GM23248 (cell line): ENCODE measurements at regions not wholly inside any gene's neighbourhood (a gene's known extent, or its start where the extent isn't known, plus 50 kb on each side); places are given as distances from the start of the nearest gene placed in this dataset.

Experiments
- DNase-seq: peaks from one replicate; pipeline ENCODE4 v3.0.0-alpha.2; 2015
- H2AFZ ChIP-seq: fragments of 200-600 bp; sonication (generic); 2 replicates; pipeline ENCODE4 v1.6.1; 2016; ENCODE audit warnings: antibody characterized with exemption
- H3F3A ChIP-seq: fragments of 200-600 bp; sonication (generic); 2 replicates; pipeline ENCODE4 v1.6.1; 2016; ENCODE audit warnings: mild to moderate bottlenecking, antibody characterized with exemption, mixed run types; ENCODE audit not compliant: insufficient read depth
- H3K27ac ChIP-seq: fragments of 200-600 bp; sonication (generic); 2 replicates; pipeline ENCODE4 v1.5.1; 2016; ENCODE audit warnings: mild to moderate bottlenecking
- H3K27me3 ChIP-seq: fragments of 200-600 bp; sonication (generic); replicated peaks from 2 replicates; pipeline ENCODE4 v1.6.1; 2016; ENCODE audit warnings: mild to moderate bottlenecking; ENCODE audit not compliant: insufficient read depth
- H3K36me3 ChIP-seq: fragments of 200-600 bp; sonication (generic); 2 replicates; pipeline ENCODE4 v1.6.1; 2016; ENCODE audit warnings: low read depth, mild to moderate bottlenecking
- H3K4me1 ChIP-seq: fragments of 200-600 bp; sonication (generic); 2 replicates; pipeline ENCODE4 v1.6.1; 2016; ENCODE audit warnings: mild to moderate bottlenecking; ENCODE audit not compliant: insufficient read depth
- H3K4me2 ChIP-seq: fragments of 200-600 bp; sonication (generic); one replicate; pipeline ENCODE4 v1.6.1; 2016; ENCODE audit warnings: mild to moderate bottlenecking; ENCODE audit not compliant: unreplicated experiment
- H3K4me3 ChIP-seq: fragments of 200-600 bp; sonication (generic); 2 replicates; pipeline ENCODE4 v1.5.1; 2016; ENCODE audit warnings: mild to moderate bottlenecking
- H3K79me2 ChIP-seq: fragments of 200-600 bp; sonication (generic); 2 replicates; pipeline ENCODE4 v1.6.1; 2016; ENCODE audit warnings: mild to moderate bottlenecking; ENCODE audit not compliant: insufficient read depth
- H3K9ac ChIP-seq: fragments of 200-600 bp; sonication (generic); 2 replicates; pipeline ENCODE4 v1.6.1; 2016; ENCODE audit warnings: mild to moderate bottlenecking
- H3K9me2 ChIP-seq: fragments of 200-600 bp; sonication (generic); 2 replicates; pipeline ENCODE4 v1.6.1; 2016; ENCODE audit warnings: mixed run types, mild to moderate bottlenecking, moderate library complexity; ENCODE audit not compliant: insufficient read depth
- H3K9me3 ChIP-seq: fragments of 200-600 bp; sonication (generic); one replicate; pipeline ENCODE4 v1.6.1; 2017; ENCODE audit warnings: low read depth
- H4K20me1 ChIP-seq: fragments of 200-600 bp; sonication (generic); 2 replicates; pipeline ENCODE4 v1.6.0; 2016; ENCODE audit not compliant: insufficient read depth
- EZH2 ChIP-seq: fragments of 200-600 bp; sonication (generic); IDR thresholded peaks from 2 replicates; pipeline ENCODE4 v1.6.1; 2018; ENCODE audit warnings: antibody characterized with exemption, mild to moderate bottlenecking; ENCODE audit not compliant: insufficient read depth, poor library complexity, severe bottlenecking
- EZH2phosphoT487 ChIP-seq: fragments of 200-600 bp; sonication (generic); IDR thresholded peaks from 2 replicates; pipeline ENCODE4 v1.6.1; 2018; ENCODE audit warnings: antibody characterized with exemption, moderate library complexity, mild to moderate bottlenecking, low read depth; ENCODE audit not compliant: insufficient read depth
- WGBS, 2 experiments: methylation state at CpG; one replicate each; pipeline ENCODE4 v1.1.6; 2015 to 2017; ENCODE audit warnings: low lambda C conversion rate in 2 of 2, low coverage in 1 of 2; ENCODE audit errors: missing lambda C conversion rate in 2 of 2; 5-methylcytosine and 5-hydroxymethylcytosine counted together
- in situ Hi-C: fragments of 300-500 bp; cut with MboI; formaldehyde crosslinking; loops from 2 replicates; pipeline ENCODE4 v1.15.0; 2020

GRCh38 chrX:87063642-87064041 lies 454.0 kb upstream of the KLHL4 start:
- no peaks in the 10 kb centered on the region for H3K9me2 ChIP-seq
- 4 to 8% methylated on average over 2 of the region's 2 CpGs for WGBS, 2 experiments
- H3F3A ChIP-seq, result no peaks in the 10 kb centered on the region
- no peaks in the 10 kb centered on the region for H3K36me3 ChIP-seq
- H2AFZ ChIP-seq, result no peak overlapping the region
- no peaks in the 10 kb centered on the region for H3K79me2 ChIP-seq
- no peak overlapping the region for H3K4me3 ChIP-seq
- no peak overlapping the region for H3K4me2 ChIP-seq
- in situ Hi-C loops, result no loop called here
- no peaks in the 10 kb centered on the region for H3K9me3 ChIP-seq
- DNase-seq, result no peak
- no peak overlapping the region for H3K9ac ChIP-seq
- TF ChIP-seq EZH2, result no peak
- no peak for TF ChIP-seq EZH2phosphoT487
- H3K27ac ChIP-seq, result no peak overlapping the region
- no peaks in the 10 kb centered on the region for H4K20me1 ChIP-seq
- no peaks in the 10 kb centered on the region for H3K4me1 ChIP-seq
- H3K27me3 ChIP-seq, result no peaks in the 10 kb centered on the region

DNA sequence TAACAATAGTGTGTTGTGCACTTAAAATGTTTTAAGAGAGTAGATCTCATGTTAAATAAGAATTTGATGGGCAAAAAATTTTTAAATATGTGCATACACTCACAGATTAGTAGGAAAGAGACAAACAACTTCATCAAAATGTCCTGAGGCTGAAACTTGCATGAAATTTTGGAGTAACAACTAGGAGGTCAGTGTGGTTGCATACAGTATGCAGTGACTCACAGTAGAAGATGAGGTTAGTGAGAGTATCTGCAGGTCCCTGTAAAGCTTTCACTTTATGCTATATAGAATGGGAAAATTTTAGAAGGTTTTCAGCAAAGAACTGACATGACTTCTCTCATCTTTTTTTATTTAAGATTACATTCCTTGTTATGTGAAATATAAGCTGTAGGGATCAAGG lies 453.1 kb upstream of the KLHL4 start:
- Histone ChIP-seq H3K27me3 (no peaks in the 10 kb centered on the region), H3K9ac (no peak overlapping the region), H3K9me3 (no peaks in the 10 kb centered on the region), H2AFZ (no peak overlapping the region), H3K4me1 (no peaks in the 10 kb centered on the region), H3K4me3 (no peak overlapping the region), H3K4me2 (no peak overlapping the region), H3K27ac (no peak overlapping the region), H3F3A (no peaks in the 10 kb centered on the region), H3K79me2 (no peaks in the 10 kb centered on the region), H3K9me2 (no peaks in the 10 kb centered on the region), H3K36me3 (no peaks in the 10 kb centered on the region), H4K20me1 (no peaks in the 10 kb centered on the region)
- TF ChIP-seq EZH2, result no peak
- TF ChIP-seq EZH2phosphoT487, result no peak
- in situ Hi-C loops, result no loop called here
- DNase-seq, result no peak

DNA sequence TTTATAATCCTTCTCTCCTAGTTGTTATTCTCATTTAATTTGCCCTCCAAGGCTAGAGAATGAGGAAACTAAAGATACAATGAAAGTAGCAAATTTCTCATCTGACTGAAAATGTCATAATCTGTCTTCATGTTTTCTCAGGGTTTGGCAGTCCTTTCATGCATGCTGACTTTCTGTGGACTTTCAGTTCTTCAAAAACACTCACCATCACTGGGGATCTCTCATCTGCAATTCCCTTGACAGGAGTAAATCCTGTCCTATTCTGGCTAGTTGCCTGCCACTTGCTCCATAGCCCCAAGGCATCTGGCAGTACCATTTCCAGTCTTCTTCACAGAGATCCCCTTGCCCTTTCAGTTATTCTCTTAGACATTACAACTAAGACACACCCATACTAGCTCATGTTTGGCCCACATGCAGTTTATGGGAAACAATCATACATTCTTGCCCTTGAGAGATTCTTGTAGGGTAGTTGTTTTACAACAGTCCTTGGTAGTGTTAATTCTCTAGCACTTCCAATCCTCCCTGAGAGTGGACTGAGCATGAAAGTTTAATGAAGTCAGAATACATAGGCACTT lies 449.7 kb upstream of the KLHL4 start:
- H2AFZ ChIP-seq, result no peak overlapping the region
- no peak overlapping the region for H3K4me2 ChIP-seq
- H3K27me3 ChIP-seq, result no peaks in the 10 kb centered on the region
- TF ChIP-seq EZH2, result no peak
- no peak for TF ChIP-seq EZH2phosphoT487
- in situ Hi-C loops, result no loop called here
- no peaks in the 10 kb centered on the region for H3K36me3 ChIP-seq
- no peaks in the 10 kb centered on the region for H3K9me2 ChIP-seq
- H4K20me1 ChIP-seq, result no peaks in the 10 kb centered on the region
- no peak overlapping the region for H3K4me3 ChIP-seq
- no peaks in the 10 kb centered on the region for H3K79me2 ChIP-seq
- H3K9me3 ChIP-seq, result no peaks in the 10 kb centered on the region
- H3K27ac ChIP-seq, result no peak overlapping the region
- DNase-seq, result no peak
- no peak overlapping the region for H3K9ac ChIP-seq
- no peaks in the 10 kb centered on the region for H3F3A ChIP-seq
- H3K4me1 ChIP-seq, result no peaks in the 10 kb centered on the region

DNA sequence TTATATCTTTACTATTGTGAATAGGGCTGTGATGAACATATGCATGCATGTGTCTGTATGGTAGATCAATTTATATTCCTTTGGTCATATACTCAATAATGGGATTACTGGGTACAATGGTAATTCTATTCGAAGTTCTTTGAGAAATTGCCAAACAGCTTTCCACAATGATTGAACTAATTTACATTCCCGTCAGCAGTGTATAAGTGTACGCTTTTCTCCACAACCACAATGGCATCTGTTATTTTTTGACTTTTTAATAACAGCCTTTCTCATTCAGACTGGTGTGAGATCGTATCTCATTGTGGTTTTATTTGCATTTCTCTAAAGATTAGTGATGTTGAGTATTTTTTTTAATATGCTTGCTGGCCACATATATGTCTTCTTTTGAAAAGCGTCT lies 439.4 kb upstream of the KLHL4 start:
- no peak overlapping the region for H2AFZ ChIP-seq
- H3K9me3 ChIP-seq, result no peaks in the 10 kb centered on the region
- no peaks in the 10 kb centered on the region for H3F3A ChIP-seq
- no peak for DNase-seq
- no peaks in the 10 kb centered on the region for H3K4me1 ChIP-seq
- no peak overlapping the region for H3K27ac ChIP-seq
- TF ChIP-seq EZH2 (no peak), EZH2phosphoT487 (no peak)
- no peak overlapping the region for H3K4me3 ChIP-seq
- H3K9me2 ChIP-seq, result no peaks in the 10 kb centered on the region
- H4K20me1 ChIP-seq, result no peaks in the 10 kb centered on the region
- H3K27me3 ChIP-seq, result no peaks in the 10 kb centered on the region
- H3K9ac ChIP-seq, result no peak overlapping the region
- H3K36me3 ChIP-seq, result no peaks in the 10 kb centered on the region
- no peaks in the 10 kb centered on the region for H3K79me2 ChIP-seq
- H3K4me2 ChIP-seq, result no peak overlapping the region
- WGBS, 2 experiments, result 17 to 20% methylated on average over 5 of the region's 5 CpGs
- in situ Hi-C loops, result no loop called here

- in situ Hi-C loops, result no loop called here
- no peak for DNase-seq
- no peaks in the 10 kb centered on the region for H3K79me2 ChIP-seq
- H3K27ac ChIP-seq, result no peak overlapping the region
- no peaks in the 10 kb centered on the region for H3K9me3 ChIP-seq
- H4K20me1 ChIP-seq, result no peaks in the 10 kb centered on the region
- H3F3A ChIP-seq, result no peaks in the 10 kb centered on the region
- H3K27me3 ChIP-seq, result no peaks in the 10 kb centered on the region
- H2AFZ ChIP-seq, result no peak overlapping the region
- no peak for TF ChIP-seq EZH2phosphoT487
- no peak for TF ChIP-seq EZH2
- no peak overlapping the region for H3K9ac ChIP-seq
- no peaks in the 10 kb centered on the region for H3K9me2 ChIP-seq
- 23 to 28% methylated on average over 3 of the region's 3 CpGs for WGBS, 2 experiments
- H3K4me1 ChIP-seq, result no peaks in the 10 kb centered on the region
- H3K4me2 ChIP-seq, result no peak overlapping the region
- H3K4me3 ChIP-seq, result no peak overlapping the region
- H3K36me3 ChIP-seq, result no peaks in the 10 kb centered on the region
Observed at GRCh38 chrX:87098477-87098876, 419.1 kb upstream of the KLHL4 start.
